Esophagus squamous epithelium (tissue), 5 donors: ENCODE measurements at regions not wholly inside any gene's neighbourhood (a gene's known extent, or its start where the extent isn't known, plus 50 kb on each side); places are given as distances from the start of the nearest gene placed in this dataset.

Experiments
- DNase-seq: peaks from one replicate; lab custom pipeline; 2025; lab: John Stamatoyannopoulos, UW
- H3K27ac ChIP-seq, 4 donors: fragments of 200-600 bp; sonication (generic); one replicate each; pipeline ENCODE4 v1.5.1; 2016 to 2019; ENCODE audit warnings: mild to moderate bottlenecking in 1 of 4
- H3K27me3 ChIP-seq, 4 donors: fragments of 200-600 bp; sonication (generic); 1 replicate in 3 of 4; 2 replicates in 1 of 4; pipeline versions ENCODE4 v1.5.1 to v1.6.0; 2017 to 2021; ENCODE audit warnings: antibody characterized with exemption in 1 of 4
- H3K36me3 ChIP-seq, 3 donors: fragments of 200-600 bp; sonication (generic); one replicate each; pipeline ENCODE4 v1.5.1; 2016 to 2019
- H3K4me1 ChIP-seq, 3 donors: fragments of 200-600 bp; sonication (generic); one replicate each; pipeline ENCODE4 v1.5.1; 2017 to 2019
- H3K4me3 ChIP-seq, 4 donors: fragments of 200-600 bp; sonication (generic); 1 replicate in 3 of 4; 2 replicates in 1 of 4; pipeline ENCODE4 v1.5.1; 2016 to 2019; ENCODE audit warnings: mild to moderate bottlenecking in 2 of 4, moderate library complexity in 1 of 4
- H3K9me3 ChIP-seq, 3 donors: fragments of 200-600 bp; sonication (generic); one replicate each; pipeline ENCODE4 v1.5.1; 2016 to 2019
- POLR2A ChIP-seq, 4 donors: fragments of 450-650 bp; IDR thresholded peaks; one replicate each; pipeline ENCODE4 v1.6.1; 2017; ENCODE audit warnings: antibody characterized with exemption in 4 of 4, mild to moderate bottlenecking in 4 of 4, moderate library complexity in 3 of 4
- WGBS, 2 donors: methylation state at CpG; one replicate each; pipeline ENCODE4 v1.1.5; 2018; 5-methylcytosine and 5-hydroxymethylcytosine counted together
- intact Hi-C: fragments of 100-400 bp; cut with DNase I; formaldehyde crosslinking; loops from one replicate; pipeline ENCODE4 v1.15.0; 2022
- TF ChIP-seq, protein P1 (sequence below), 6 experiments: fragments of 450-650 bp in 4 of 6; fragments of 200-600 bp in 2 of 6; sonication (generic) in 2 of 6; IDR thresholded peaks; one replicate each; pipeline ENCODE4 v1.5.1; 2016 to 2019; ENCODE audit warnings: antibody characterized with exemption in 6 of 6, mild to moderate bottlenecking in 4 of 6, moderate library complexity in 4 of 6
- donor health status: DM: yes; HTN: yes; CAD: no.

DNA sequence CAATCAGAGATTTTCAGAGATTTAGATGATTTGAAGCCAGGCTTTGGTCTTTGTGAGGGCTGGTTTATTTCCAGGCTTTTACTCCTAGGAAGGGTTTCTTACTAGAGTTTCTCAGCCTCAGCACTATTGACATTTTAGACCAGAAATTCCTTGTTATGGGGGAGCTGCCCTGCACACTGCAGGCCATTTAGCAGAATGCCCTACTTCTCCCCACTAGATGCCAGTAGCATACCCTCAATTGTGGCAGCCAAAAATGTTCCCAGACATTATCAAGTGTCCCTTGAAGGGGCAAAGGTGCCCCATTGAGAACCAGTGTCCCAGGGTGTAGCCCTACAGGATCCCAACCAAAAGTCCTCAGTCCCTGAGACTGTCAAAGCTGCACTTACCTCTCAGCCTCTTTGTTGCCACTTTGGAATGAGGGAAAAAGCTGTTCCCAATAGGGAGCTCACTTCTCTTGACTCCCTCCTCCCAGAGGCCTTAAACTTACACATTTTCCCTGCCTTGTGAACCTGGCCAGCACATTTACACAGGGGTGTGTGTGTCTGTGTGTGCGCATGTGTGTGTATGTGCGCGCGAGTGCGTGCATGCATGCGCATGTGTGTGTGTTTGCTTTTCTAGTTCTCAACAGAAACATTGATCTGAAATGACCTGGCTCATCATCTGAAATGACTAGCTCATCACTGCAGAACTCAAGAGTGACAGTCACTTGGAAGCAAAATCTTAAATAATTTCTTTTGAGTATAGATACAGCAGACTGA is 231.4 kb downstream of the QDPR start:
- WGBS, 2 donors, result 91 to 100% methylated on average over 6 of the region's 6 CpGs
- Histone ChIP-seq H3K27me3 (no peaks in the 10 kb centered on the region), H3K36me3 (no peaks in the 10 kb centered on the region), H3K9me3 (no peaks in the 10 kb centered on the region), H3K4me3 (no peak overlapping the region), H3K27ac (no peak overlapping the region), H3K4me1 (peaks cover 0 to 3% (median 0%) of the 10 kb centered on the region in 3 donors)
- no peak for TF ChIP-seq POLR2A (IDR thresholded peaks at IDR 0.05)
- TF ChIP-seq, protein P1, sequence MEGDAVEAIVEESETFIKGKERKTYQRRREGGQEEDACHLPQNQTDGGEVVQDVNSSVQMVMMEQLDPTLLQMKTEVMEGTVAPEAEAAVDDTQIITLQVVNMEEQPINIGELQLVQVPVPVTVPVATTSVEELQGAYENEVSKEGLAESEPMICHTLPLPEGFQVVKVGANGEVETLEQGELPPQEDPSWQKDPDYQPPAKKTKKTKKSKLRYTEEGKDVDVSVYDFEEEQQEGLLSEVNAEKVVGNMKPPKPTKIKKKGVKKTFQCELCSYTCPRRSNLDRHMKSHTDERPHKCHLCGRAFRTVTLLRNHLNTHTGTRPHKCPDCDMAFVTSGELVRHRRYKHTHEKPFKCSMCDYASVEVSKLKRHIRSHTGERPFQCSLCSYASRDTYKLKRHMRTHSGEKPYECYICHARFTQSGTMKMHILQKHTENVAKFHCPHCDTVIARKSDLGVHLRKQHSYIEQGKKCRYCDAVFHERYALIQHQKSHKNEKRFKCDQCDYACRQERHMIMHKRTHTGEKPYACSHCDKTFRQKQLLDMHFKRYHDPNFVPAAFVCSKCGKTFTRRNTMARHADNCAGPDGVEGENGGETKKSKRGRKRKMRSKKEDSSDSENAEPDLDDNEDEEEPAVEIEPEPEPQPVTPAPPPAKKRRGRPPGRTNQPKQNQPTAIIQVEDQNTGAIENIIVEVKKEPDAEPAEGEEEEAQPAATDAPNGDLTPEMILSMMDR (IDR thresholded peaks at IDR 0.05), result no peak
- no peak for DNase-seq
- intact Hi-C loops, result no loop called here

DNA sequence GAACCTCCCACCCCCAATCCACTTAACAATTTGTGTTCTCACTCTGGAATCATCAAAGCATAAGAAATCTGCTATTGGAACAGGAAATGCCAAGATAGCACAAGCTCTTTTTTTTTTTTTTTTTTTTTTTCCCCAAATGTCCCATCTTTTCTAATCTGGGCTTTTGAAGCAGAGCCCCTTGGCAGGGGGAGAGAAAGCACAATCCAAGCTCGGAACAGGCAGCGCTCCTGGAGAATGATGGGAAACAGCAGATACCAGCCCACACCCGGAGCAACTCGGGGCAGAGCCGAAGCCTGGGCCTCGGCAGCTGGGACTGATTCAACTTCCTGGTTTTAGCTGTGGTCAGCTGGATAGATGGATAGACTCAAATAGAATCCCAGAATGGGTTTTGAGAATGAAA is 235.1 kb downstream of the QDPR start:
- Histone ChIP-seq H3K4me1 (no peaks in the 10 kb centered on the region), H3K4me3 (no peak overlapping the region), H3K36me3 (no peaks in the 10 kb centered on the region), H3K9me3 (no peaks in the 10 kb centered on the region), H3K27ac (no peak overlapping the region), H3K27me3 (no peaks in the 10 kb centered on the region)
- intact Hi-C loops, result no loop called here
- 55 to 73% methylated on average over 4 to 6 of the region's 6 CpGs for WGBS, 2 donors
- TF ChIP-seq POLR2A (IDR thresholded peaks at IDR 0.05), result no peak
- TF ChIP-seq, protein P1 (IDR thresholded peaks at IDR 0.05), result no peak
- DNase-seq, result no peak

DNA sequence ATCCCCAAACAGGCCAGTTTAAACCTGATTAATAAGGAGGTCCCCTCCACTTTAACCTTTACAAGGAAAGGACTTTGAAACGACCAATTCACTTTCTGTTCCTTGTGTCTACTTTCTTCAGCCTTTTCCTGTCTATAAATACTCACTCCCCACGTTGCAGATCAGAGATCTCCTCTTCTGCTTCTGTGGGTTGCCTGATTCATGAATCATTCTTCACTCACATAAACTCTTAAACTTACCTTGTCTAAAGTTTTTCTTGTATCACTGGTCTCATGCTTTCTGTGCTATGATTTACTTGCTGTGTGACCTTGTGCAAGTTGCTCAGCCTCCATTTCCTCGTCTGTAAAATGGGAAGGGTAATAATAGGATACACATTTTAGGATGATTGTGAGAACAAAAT is 236.1 kb downstream of the QDPR start:
- Histone ChIP-seq H3K4me3 (no peak overlapping the region), H3K27ac (no peak overlapping the region), H3K4me1 (no peaks in the 10 kb centered on the region), H3K36me3 (no peaks in the 10 kb centered on the region), H3K27me3 (no peaks in the 10 kb centered on the region), H3K9me3 (no peaks in the 10 kb centered on the region)
- 51 to 55% methylated on average over 3 of the region's 3 CpGs for WGBS, 2 donors
- intact Hi-C loops, result no loop called here
- TF ChIP-seq, protein P1 (IDR thresholded peaks at IDR 0.05), result no peak
- no peak for TF ChIP-seq POLR2A (IDR thresholded peaks at IDR 0.05)
- no peak for DNase-seq

DNA sequence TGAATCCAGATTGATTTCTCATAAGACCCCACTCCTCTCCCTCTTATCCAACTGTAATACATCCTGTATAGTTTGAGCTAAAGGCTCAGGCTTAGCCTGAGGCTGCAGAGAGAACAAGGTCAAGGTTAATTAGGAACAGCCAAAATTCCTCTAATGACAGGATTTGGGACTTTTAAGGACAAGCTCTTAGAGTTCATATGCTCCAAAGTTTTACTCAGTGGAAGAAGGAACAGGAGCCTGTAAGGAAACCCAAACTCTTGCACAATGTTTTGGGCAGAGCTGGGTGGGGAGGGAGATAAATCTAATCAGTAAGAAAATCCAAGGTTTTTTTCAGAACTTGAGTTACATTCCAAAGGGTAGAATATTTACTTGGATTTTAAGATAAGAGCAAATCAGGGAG is 238.8 kb downstream of the QDPR start:
- intact Hi-C loops, result no loop called here
- Histone ChIP-seq H3K4me3 (no peak overlapping the region), H3K27ac (no peak overlapping the region), H3K36me3 (no peaks in the 10 kb centered on the region), H3K9me3 (no peaks in the 10 kb centered on the region), H3K27me3 (no peaks in the 10 kb centered on the region), H3K4me1 (no peaks in the 10 kb centered on the region)
- TF ChIP-seq, protein P1 (IDR thresholded peaks at IDR 0.05), result no peak
- TF ChIP-seq POLR2A (IDR thresholded peaks at IDR 0.05), result no peak
- DNase-seq, result no peak

DNA sequence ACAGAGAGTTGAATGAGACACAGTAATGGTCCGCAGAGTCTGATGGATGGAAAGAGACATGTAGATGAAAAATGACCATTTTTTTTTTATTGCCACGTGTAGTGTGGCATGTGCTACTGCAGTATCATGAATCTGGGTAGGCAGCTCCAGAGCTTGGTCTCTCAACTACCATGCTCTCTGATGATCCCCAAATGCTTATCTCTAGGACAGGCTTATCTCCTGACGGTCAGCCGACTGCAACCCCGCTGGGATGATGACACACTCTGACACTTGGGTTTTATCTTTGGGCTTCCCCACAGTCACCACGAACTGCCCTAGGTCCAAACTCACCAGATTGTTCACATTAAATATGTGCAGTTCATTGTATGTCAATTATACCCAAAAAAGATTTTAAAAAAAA is 239.7 kb downstream of the QDPR start:
- H3K27me3 ChIP-seq, result no peaks in the 10 kb centered on the region
- intact Hi-C loops, result no loop called here
- no peaks in the 10 kb centered on the region for H3K36me3 ChIP-seq
- 68 to 74% methylated on average over 6 of the region's 6 CpGs for WGBS, 2 donors
- H3K9me3 ChIP-seq, result no peaks in the 10 kb centered on the region
- no peak overlapping the region for H3K27ac ChIP-seq
- DNase-seq, result no peak
- no peak overlapping the region for H3K4me3 ChIP-seq
- TF ChIP-seq, protein P1 (IDR thresholded peaks at IDR 0.05), result no peak
- no peak for TF ChIP-seq POLR2A (IDR thresholded peaks at IDR 0.05)
- H3K4me1 ChIP-seq, result no peaks in the 10 kb centered on the region
